HL-60 (cell line): ENCODE measurements at regions not wholly inside any gene's neighbourhood (a gene's known extent, or its start where the extent isn't known, plus 50 kb on each side); places are given as distances from the start of the nearest gene placed in this dataset.

Experiments used
- DNase-seq, 2 experiments: peaks; one replicate each; pipeline ENCODE4 v3.0.0-alpha.2; 2010 to 2020; ENCODE audit warnings: low read depth in 1 of 2, low spot score in 1 of 2
- H3K27ac ChIP-seq: fragments of 250-450 bp; sonication (Bioruptor Pico); replicated peaks from 2 replicates; pipeline ENCODE4 v1.5.1; 2020; ENCODE audit warnings: mild to moderate bottlenecking, moderate library complexity
- H3K27me3 ChIP-seq: fragments of 250-450 bp; sonication (Bioruptor Pico); 2 replicates; pipeline ENCODE4 v1.5.1; 2021; ENCODE audit warnings: mild to moderate bottlenecking, moderate library complexity; ENCODE audit not compliant: insufficient read depth, poor library complexity, severe bottlenecking
- H3K4me3 ChIP-seq: replicated peaks from 2 replicates; pipeline ENCODE4 v1.5.1; 2011; ENCODE audit warnings: mild to moderate bottlenecking, control low read depth, low read length; ENCODE audit not compliant: insufficient read depth
- CTCF ChIP-seq: IDR thresholded peaks from one replicate; pipeline ENCODE4 v1.5.1; 2011; ENCODE audit warnings: low read length, control low read depth, inconsistent platforms; ENCODE audit not compliant: insufficient read depth
- GABPA ChIP-seq: IDR thresholded peaks from 2 replicates; pipeline ENCODE4 v1.6.1; 2012; ENCODE audit warnings: low read depth
- POLR2AphosphoS5 ChIP-seq: IDR thresholded peaks from 2 replicates; pipeline ENCODE4 v1.6.1; 2012; ENCODE audit warnings: low read depth
- REST ChIP-seq: IDR thresholded peaks from 2 replicates; pipeline ENCODE4 v1.6.1; 2012; ENCODE audit warnings: low read depth; ENCODE audit not compliant: insufficient replicate concordance
- SPI1 ChIP-seq: IDR thresholded peaks from 2 replicates; pipeline ENCODE4 v1.6.1; 2012; ENCODE audit warnings: low read depth, mild to moderate bottlenecking, borderline replicate concordance

- no peak for DNase-seq
- TF ChIP-seq REST: no peak
- TF ChIP-seq GABPA: no peak
- TF ChIP-seq CTCF: no peak
- TF ChIP-seq POLR2AphosphoS5: no peak
- TF ChIP-seq SPI1: no peak
- H3K4me3 ChIP-seq: no peak overlapping the region
- H3K27ac ChIP-seq: no peak overlapping the region
- H3K27me3 ChIP-seq: no peaks in the 10 kb centered on the region
Measured at GRCh38 chr4:156614536-156614935, 357.1 kb downstream of the PDGFC start.

GRCh38 chr4:156609421-156609820 is 362.2 kb downstream of the PDGFC start:
- H3K4me3 ChIP-seq: no peak overlapping the region
- no peaks in the 10 kb centered on the region for H3K27me3 ChIP-seq
- DNase-seq: no peak
- TF ChIP-seq SPI1: no peak
- no peak for TF ChIP-seq POLR2AphosphoS5
- TF ChIP-seq CTCF: no peak
- no peak for TF ChIP-seq REST
- no peak for TF ChIP-seq GABPA
- no peak overlapping the region for H3K27ac ChIP-seq

GRCh38 chr4:156608651-156609050 is 362.9 kb downstream of the PDGFC start:
- Histone ChIP-seq H3K27me3 (no peaks in the 10 kb centered on the region), H3K27ac (no peak overlapping the region), H3K4me3 (no peak overlapping the region)
- no peak for DNase-seq
- no peak for TF ChIP-seq CTCF
- no peak for TF ChIP-seq SPI1
- no peak for TF ChIP-seq GABPA
- no peak for TF ChIP-seq POLR2AphosphoS5
- TF ChIP-seq REST: no peak
